CD14-positive monocyte (primary cell): ENCODE measurements at regions not wholly inside any gene's neighbourhood (a gene's known extent, or its start where the extent isn't known, plus 50 kb on each side); places are given as distances from the start of the nearest gene placed in this dataset.

ENCODE experiments used
- DNase-seq, 3 donors: peaks; one replicate each; pipeline ENCODE4 v3.0.0-alpha.2; 2011 to 2022
- H2AFZ ChIP-seq: 2 replicates; pipeline ENCODE4 v1.6.0; 2012; ENCODE audit warnings: mild to moderate bottlenecking, low read depth, low read length, inconsistent platforms; ENCODE audit not compliant: insufficient read depth, poor library complexity, severe bottlenecking
- H3K27ac ChIP-seq, 2 donors: 1 replicate in 1 of 2; 2 replicates in 1 of 2; pipeline ENCODE4 v1.5.1; 2012 to 2013; ENCODE audit warnings: low read length in 2 of 2, control low read depth in 1 of 2, inconsistent platforms in 1 of 2, low read depth in 1 of 2, mild to moderate bottlenecking in 1 of 2
- H3K27me3 ChIP-seq, 2 donors: one replicate each; pipeline versions ENCODE4 v1.6.0 to v1.6.1; 2011 to 2013; ENCODE audit warnings: low read length in 2 of 2; ENCODE audit not compliant: control insufficient read depth in 2 of 2, insufficient read depth in 2 of 2
- H3K36me3 ChIP-seq, 2 donors: replicated peaks in 1 of 2; 1 replicate in 1 of 2; 2 replicates in 1 of 2; pipeline versions ENCODE4 v1.5.1 to v1.6.1; 2012 to 2013; ENCODE audit warnings: low read length in 2 of 2, control low read depth in 1 of 2, inconsistent platforms in 1 of 2, mild to moderate bottlenecking in 1 of 2; ENCODE audit not compliant: insufficient read depth in 2 of 2, control insufficient read depth in 1 of 2
- H3K4me1 ChIP-seq, 2 donors: 1 replicate in 1 of 2; 2 replicates in 1 of 2; pipeline versions ENCODE4 v1.5.1 to v1.6.1; 2012 to 2013; ENCODE audit warnings: low read length in 2 of 2, control low read depth in 1 of 2, inconsistent platforms in 1 of 2, mild to moderate bottlenecking in 1 of 2, moderate library complexity in 1 of 2; ENCODE audit not compliant: insufficient read depth in 2 of 2, control insufficient read depth in 1 of 2
- H3K4me2 ChIP-seq: replicated peaks from 2 replicates; pipeline ENCODE3; 2012; ENCODE audit warnings: low read length, moderate library complexity, mild to moderate bottlenecking; ENCODE audit not compliant: poor library complexity, severe bottlenecking; ENCODE audit errors: extremely low read depth
- H3K4me3 ChIP-seq, 3 experiments: fragments of 200-600 bp in 1 of 3; sonication (generic) in 1 of 3; replicated peaks in 1 of 3; 1 replicate in 2 of 3; 2 replicates in 1 of 3; pipeline ENCODE4 v1.5.1; 2011 to 2013; ENCODE audit warnings: low read length in 3 of 3, mild to moderate bottlenecking in 3 of 3, control low read depth in 2 of 3, low read depth in 2 of 3, inconsistent platforms in 1 of 3, moderate library complexity in 1 of 3
- H3K79me2 ChIP-seq: 2 replicates; pipeline ENCODE4 v1.6.0; 2012; ENCODE audit warnings: mild to moderate bottlenecking, control low read depth, inconsistent platforms, low read length, moderate library complexity; ENCODE audit not compliant: insufficient read depth
- H3K9ac ChIP-seq: 2 replicates; pipeline ENCODE4 v1.6.0; 2017; ENCODE audit warnings: low read length, mild to moderate bottlenecking; ENCODE audit not compliant: insufficient read depth, poor library complexity, severe bottlenecking
- H3K9me3 ChIP-seq, 2 donors: replicated peaks in 1 of 2; 1 replicate in 1 of 2; 2 replicates in 1 of 2; pipeline versions ENCODE4 v1.5.1 to v1.6.1; 2012 to 2013; ENCODE audit warnings: low read length in 2 of 2, control low read depth in 1 of 2; ENCODE audit not compliant: control insufficient read depth in 1 of 2, insufficient read depth in 1 of 2
- H4K20me1 ChIP-seq: 2 replicates; pipeline ENCODE4 v1.6.0; 2012; ENCODE audit warnings: mild to moderate bottlenecking, low read length, control low read depth, moderate library complexity; ENCODE audit not compliant: insufficient read depth
- H3K27ac Mint-ChIP-seq, 7 donors: one replicate each; pipeline ENCODE4 v1.8.0; 2020; ENCODE audit warnings: mild to moderate bottlenecking in 7 of 7, mixed read lengths in 7 of 7, moderate library complexity in 6 of 7, inconsistent platforms in 2 of 7
- H3K27me3 Mint-ChIP-seq, 3 donors: one replicate each; pipeline ENCODE4 v1.8.0; 2021 to 2022; ENCODE audit warnings: low read depth in 3 of 3, mild to moderate bottlenecking in 3 of 3, mixed read lengths in 3 of 3, moderate library complexity in 3 of 3, inconsistent platforms in 1 of 3
- H3K36me3 Mint-ChIP-seq, 2 donors: one replicate each; pipeline ENCODE4 v1.8.0; 2020; ENCODE audit warnings: mixed read lengths in 2 of 2, inconsistent platforms in 1 of 2, mild to moderate bottlenecking in 1 of 2
- H3K4me1 Mint-ChIP-seq: one replicate; pipeline ENCODE4 v1.8.0; 2020; ENCODE audit warnings: mild to moderate bottlenecking, mixed read lengths
- H3K4me3 Mint-ChIP-seq, 2 donors: one replicate each; pipeline ENCODE4 v1.8.0; 2020; ENCODE audit warnings: mild to moderate bottlenecking in 2 of 2, mixed read lengths in 2 of 2, moderate library complexity in 1 of 2
- H3K9me3 Mint-ChIP-seq, 7 donors: one replicate each; pipeline ENCODE4 v1.8.0; 2020 to 2022; ENCODE audit warnings: mixed read lengths in 7 of 7, mild to moderate bottlenecking in 6 of 7, moderate library complexity in 6 of 7, inconsistent platforms in 2 of 7
- CTCF ChIP-seq: fragments of 200-600 bp; IDR thresholded peaks from one replicate; pipeline ENCODE4 v1.8.0; 2022; ENCODE audit warnings: antibody characterized with exemption, mild to moderate bottlenecking
- WGBS: methylation state at CpG from one replicate; pipeline ENCODE4 v1.1.5; 2013; ENCODE audit warnings: missing lambda C conversion rate; ENCODE audit not compliant: insufficient coverage; 5-methylcytosine and 5-hydroxymethylcytosine counted together
- intact Hi-C, 2 donors: fragments of 100-400 bp; cut with micrococcal nuclease; formaldehyde crosslinking; loops; one replicate each; pipeline versions ENCODE4 v1.15.0 to v1.15.1; 2023

GRCh38 chr1:217370757-217371156 is 260.1 kb downstream of the GPATCH2 start:
- H3K27me3 Mint-ChIP-seq: no peaks in the 10 kb centered on the region

GRCh38 chr1:217369996-217370551 is 260.8 kb downstream of the GPATCH2 start:
- H3K9me3 ChIP-seq: peaks cover 31 to 34% of the 10 kb centered on the region in 2 donors
- no peaks in the 10 kb centered on the region for H3K4me1 ChIP-seq
- 74% methylated on average over 5 of the region's 9 CpGs for WGBS
- Mint-ChIP-seq H3K4me1 (no peaks in the 10 kb centered on the region), H3K27ac (no peak overlapping the region), H3K27me3 (no peaks in the 10 kb centered on the region), H3K9me3 (peaks cover 12 to 37% (median 18%) of the 10 kb centered on the region in 7 donors), H3K36me3 (no peaks in the 10 kb centered on the region), H3K4me3 (no peak overlapping the region)
- H2AFZ ChIP-seq: no peak overlapping the region
- DNase-seq: no peak
- H3K27me3 ChIP-seq: no peaks in the 10 kb centered on the region
- no peak overlapping the region for H3K4me2 ChIP-seq
- no peak overlapping the region for H3K4me3 ChIP-seq
- no peaks in the 10 kb centered on the region for H3K79me2 ChIP-seq
- no peaks in the 10 kb centered on the region for H3K36me3 ChIP-seq
- H3K27ac ChIP-seq: no peak overlapping the region
- H3K9ac ChIP-seq: no peak overlapping the region
- intact Hi-C loops: no loop called here
- no peaks in the 10 kb centered on the region for H4K20me1 ChIP-seq
- no peak for TF ChIP-seq CTCF

More at GRCh38 chr1:217370757-217371156, 260.1 kb downstream of the GPATCH2 start:
- H4K20me1 ChIP-seq: no peaks in the 10 kb centered on the region
- H3K27ac Mint-ChIP-seq: no peak overlapping the region
- no peak for TF ChIP-seq CTCF
- intact Hi-C loops: no loop called here
- WGBS: 89% methylated on average over 10 of the region's 10 CpGs
- no peak overlapping the region for H3K27ac ChIP-seq
- H3K27me3 ChIP-seq: no peaks in the 10 kb centered on the region
- H3K9me3 ChIP-seq: peaks cover 34 to 38% of the 10 kb centered on the region in 2 donors
- H3K4me1 Mint-ChIP-seq: no peaks in the 10 kb centered on the region
- H3K9me3 Mint-ChIP-seq: peaks cover 12 to 42% (median 18%) of the 10 kb centered on the region in 7 donors
- H3K4me2 ChIP-seq: no peak overlapping the region
- no peaks in the 10 kb centered on the region for H3K4me1 ChIP-seq
- no peaks in the 10 kb centered on the region for H3K79me2 ChIP-seq
- H2AFZ ChIP-seq: no peak overlapping the region
- H3K36me3 ChIP-seq: no peaks in the 10 kb centered on the region
- no peaks in the 10 kb centered on the region for H3K36me3 Mint-ChIP-seq
- H3K4me3 Mint-ChIP-seq: no peak overlapping the region
- H3K9ac ChIP-seq: no peak overlapping the region
- no peak for DNase-seq
- no peak overlapping the region for H3K4me3 ChIP-seq
